Endothelial cell of umbilical vein (primary cell): ENCODE measurements at regions not wholly inside any gene's neighbourhood (a gene's known extent, or its start where the extent isn't known, plus 50 kb on each side); places are given as distances from the start of the nearest gene placed in this dataset.

ENCODE experiments used
- CTCF ChIP-seq, 2 donors: IDR thresholded peaks; 1 replicate in 1 of 2; 2 replicates in 1 of 2; pipeline ENCODE4 v1.5.1; 2011; ENCODE audit warnings: low read length in 2 of 2, mild to moderate bottlenecking in 2 of 2, moderate library complexity in 2 of 2, control low read depth in 1 of 2, inconsistent platforms in 1 of 2, low read depth in 1 of 2; ENCODE audit not compliant: insufficient read depth in 1 of 2; ENCODE audit errors: extremely low read depth in 1 of 2
- EZH2 ChIP-seq: IDR thresholded peaks from 2 replicates; pipeline ENCODE4 v1.6.1; 2012; ENCODE audit warnings: borderline replicate concordance, low read depth, mild to moderate bottlenecking, moderate library complexity, low read length, inconsistent platforms; ENCODE audit not compliant: severe bottlenecking
- GATA2 ChIP-seq: IDR thresholded peaks from 2 replicates; pipeline ENCODE4 v1.7.0; 2011; ENCODE audit warnings: low read depth, mild to moderate bottlenecking, moderate library complexity, mixed read lengths, low read length; ENCODE audit not compliant: insufficient read length, insufficient read depth
- MAX ChIP-seq: IDR thresholded peaks from 2 replicates; pipeline ENCODE4 v1.6.1; 2011; ENCODE audit not compliant: insufficient read depth, insufficient read length
- MYC ChIP-seq: IDR thresholded peaks from one replicate; pipeline ENCODE4 v1.6.1; 2011; ENCODE audit warnings: mild to moderate bottlenecking, low read depth, low read length
- POLR2A ChIP-seq: IDR thresholded peaks from 2 replicates; pipeline ENCODE4 v1.6.1; 2012; ENCODE audit warnings: low read depth, mild to moderate bottlenecking, control low read depth, low read length
- POLR2AphosphoS5 ChIP-seq: IDR thresholded peaks from 2 replicates; pipeline ENCODE4 v1.6.1; 2012; ENCODE audit warnings: low read depth, mild to moderate bottlenecking, control low read depth, low read length, moderate library complexity; ENCODE audit not compliant: insufficient read depth

GRCh38 chr2:147293991-147294824 is 550.6 kb upstream of the ACVR2A start:
- TF ChIP-seq CTCF (IDR thresholded peaks at IDR 0.05; ENCODE audit: extremely low read depth in 1 of 2, insufficient read depth in 1 of 2, low read depth in 1 of 2, low read length in 2 of 2) (no peak), POLR2AphosphoS5 (no peak), MYC (no peak), POLR2A (no peak), MAX (no peak), GATA2 (no peak), EZH2 (no peak)
